ENCODE measurements at regions not wholly inside any gene's neighbourhood (a gene's known extent, or its start where the extent isn't known, plus 50 kb on each side); places are given as distances from the start of the nearest gene placed in this dataset.

- TF ChIP-seq, protein P1, sequence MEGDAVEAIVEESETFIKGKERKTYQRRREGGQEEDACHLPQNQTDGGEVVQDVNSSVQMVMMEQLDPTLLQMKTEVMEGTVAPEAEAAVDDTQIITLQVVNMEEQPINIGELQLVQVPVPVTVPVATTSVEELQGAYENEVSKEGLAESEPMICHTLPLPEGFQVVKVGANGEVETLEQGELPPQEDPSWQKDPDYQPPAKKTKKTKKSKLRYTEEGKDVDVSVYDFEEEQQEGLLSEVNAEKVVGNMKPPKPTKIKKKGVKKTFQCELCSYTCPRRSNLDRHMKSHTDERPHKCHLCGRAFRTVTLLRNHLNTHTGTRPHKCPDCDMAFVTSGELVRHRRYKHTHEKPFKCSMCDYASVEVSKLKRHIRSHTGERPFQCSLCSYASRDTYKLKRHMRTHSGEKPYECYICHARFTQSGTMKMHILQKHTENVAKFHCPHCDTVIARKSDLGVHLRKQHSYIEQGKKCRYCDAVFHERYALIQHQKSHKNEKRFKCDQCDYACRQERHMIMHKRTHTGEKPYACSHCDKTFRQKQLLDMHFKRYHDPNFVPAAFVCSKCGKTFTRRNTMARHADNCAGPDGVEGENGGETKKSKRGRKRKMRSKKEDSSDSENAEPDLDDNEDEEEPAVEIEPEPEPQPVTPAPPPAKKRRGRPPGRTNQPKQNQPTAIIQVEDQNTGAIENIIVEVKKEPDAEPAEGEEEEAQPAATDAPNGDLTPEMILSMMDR (IDR thresholded peaks at IDR 0.05): no peak
- TF ChIP-seq EP300 (IDR thresholded peaks at IDR 0.05): no peak
Observed at GRCh38 chr5:39760385-39761198, 335.8 kb upstream of the DAB2 start.
